ENCODE measurements at regions not wholly inside any gene's neighbourhood (a gene's known extent, or its start where the extent isn't known, plus 50 kb on each side); places are given as distances from the start of the nearest gene placed in this dataset.

GRCh38 chr6:134795001-134795400, 154.9 kb downstream of the ALDH8A1 start:
- no peak for TF ChIP-seq SP1 (CRISPR knock-in tag; IDR thresholded peaks at IDR 0.05)
- TF ChIP-seq CTCF (IDR thresholded peaks at IDR 0.05 in 2 of 3, conservative IDR thresholded peaks at IDR 0.05 in 1 of 3; ENCODE audit: insufficient read depth in 2 of 3, low read depth in 1 of 3, low read length in 3 of 3): no peak
- no peak for TF ChIP-seq TCF7 (IDR thresholded peaks at IDR 0.05; ENCODE audit: borderline replicate concordance)
- no peak for TF ChIP-seq SAFB2 (IDR thresholded peaks at IDR 0.05; ENCODE audit: borderline replicate concordance, low read depth, low read length, severe bottlenecking)
- no peak for TF ChIP-seq MAFK (IDR thresholded peaks at IDR 0.05; ENCODE audit: low read length)
- no peak for TF ChIP-seq TARDBP (IDR thresholded peaks at IDR 0.05)
- TF ChIP-seq CBFA2T3 (IDR thresholded peaks at IDR 0.05): no peak
- no peak for TF ChIP-seq RAD21 (CRISPR knock-in tag; conservative IDR thresholded peaks at IDR 0.05 in 1 of 2, IDR thresholded peaks at IDR 0.05 in 1 of 2)
- TF ChIP-seq CEBPB (tag; IDR thresholded peaks at IDR 0.05): no peak
- TF ChIP-seq POLR2AphosphoS5 (IDR thresholded peaks at IDR 0.05; ENCODE audit: control insufficient read depth, insufficient read depth, low read depth, low read length): no peak
